GM12873 (cell line): ENCODE measurements at regions not wholly inside any gene's neighbourhood (a gene's known extent, or its start where the extent isn't known, plus 50 kb on each side); places are given as distances from the start of the nearest gene placed in this dataset.

Experiments used
- TF ChIP-seq, protein P1 (sequence below): IDR thresholded peaks from 2 replicates; pipeline ENCODE4 v1.5.1; 2012; ENCODE audit warnings: low read depth, mild to moderate bottlenecking, moderate library complexity, low read length, control low read depth; ENCODE audit not compliant: insufficient read depth; ENCODE audit errors: missing control alignments

DNA sequence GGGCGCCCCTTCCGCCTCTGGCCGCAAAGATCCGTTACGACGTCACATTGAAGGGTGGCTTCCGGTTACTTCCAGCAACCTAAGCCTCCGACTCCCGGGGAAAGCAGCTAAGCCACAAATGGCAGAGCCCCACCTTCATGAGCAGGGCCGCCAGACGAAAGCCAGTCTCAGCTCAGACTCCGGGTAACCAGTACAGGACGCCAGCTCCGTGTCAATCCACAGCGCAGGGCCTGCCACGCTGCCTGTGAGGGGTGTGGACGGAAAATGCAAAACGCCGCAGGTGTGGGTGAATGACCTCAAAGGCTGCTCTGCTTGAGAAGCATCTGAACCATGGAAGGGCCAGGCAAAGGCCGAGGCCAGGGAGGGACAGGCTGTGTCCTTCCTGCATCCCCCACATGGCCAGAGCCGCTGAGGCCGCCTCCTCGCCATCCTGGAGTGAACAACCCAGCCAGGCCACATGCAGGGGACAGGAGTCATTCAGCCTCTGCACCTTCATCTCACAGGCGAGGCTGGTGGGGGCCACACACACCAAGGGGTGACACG is 53.5 kb upstream of the PPP2R2D start:
- TF ChIP-seq, protein P1, sequence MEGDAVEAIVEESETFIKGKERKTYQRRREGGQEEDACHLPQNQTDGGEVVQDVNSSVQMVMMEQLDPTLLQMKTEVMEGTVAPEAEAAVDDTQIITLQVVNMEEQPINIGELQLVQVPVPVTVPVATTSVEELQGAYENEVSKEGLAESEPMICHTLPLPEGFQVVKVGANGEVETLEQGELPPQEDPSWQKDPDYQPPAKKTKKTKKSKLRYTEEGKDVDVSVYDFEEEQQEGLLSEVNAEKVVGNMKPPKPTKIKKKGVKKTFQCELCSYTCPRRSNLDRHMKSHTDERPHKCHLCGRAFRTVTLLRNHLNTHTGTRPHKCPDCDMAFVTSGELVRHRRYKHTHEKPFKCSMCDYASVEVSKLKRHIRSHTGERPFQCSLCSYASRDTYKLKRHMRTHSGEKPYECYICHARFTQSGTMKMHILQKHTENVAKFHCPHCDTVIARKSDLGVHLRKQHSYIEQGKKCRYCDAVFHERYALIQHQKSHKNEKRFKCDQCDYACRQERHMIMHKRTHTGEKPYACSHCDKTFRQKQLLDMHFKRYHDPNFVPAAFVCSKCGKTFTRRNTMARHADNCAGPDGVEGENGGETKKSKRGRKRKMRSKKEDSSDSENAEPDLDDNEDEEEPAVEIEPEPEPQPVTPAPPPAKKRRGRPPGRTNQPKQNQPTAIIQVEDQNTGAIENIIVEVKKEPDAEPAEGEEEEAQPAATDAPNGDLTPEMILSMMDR, result no peak

DNA sequence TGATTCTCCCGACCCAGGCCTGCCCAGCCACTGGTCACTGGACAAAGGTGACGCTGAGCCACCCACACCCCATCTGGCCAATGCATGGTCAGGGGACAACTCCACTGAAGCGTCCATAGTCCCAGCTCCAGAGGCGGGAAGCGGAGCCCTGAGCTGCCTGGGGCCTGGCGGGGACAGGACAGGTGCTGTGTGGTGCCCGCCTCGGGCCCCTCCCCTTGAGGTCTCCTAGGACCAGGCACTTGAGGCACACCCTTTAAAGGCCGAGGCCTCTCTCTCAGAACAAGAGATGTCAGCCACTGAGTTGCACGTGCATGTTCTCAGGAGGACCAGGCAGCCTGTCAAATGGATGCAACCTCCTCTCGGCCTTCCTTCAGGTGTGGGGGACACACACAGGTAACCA is 52.5 kb upstream of the PPP2R2D start:
- TF ChIP-seq, protein P1, result no peak

DNA sequence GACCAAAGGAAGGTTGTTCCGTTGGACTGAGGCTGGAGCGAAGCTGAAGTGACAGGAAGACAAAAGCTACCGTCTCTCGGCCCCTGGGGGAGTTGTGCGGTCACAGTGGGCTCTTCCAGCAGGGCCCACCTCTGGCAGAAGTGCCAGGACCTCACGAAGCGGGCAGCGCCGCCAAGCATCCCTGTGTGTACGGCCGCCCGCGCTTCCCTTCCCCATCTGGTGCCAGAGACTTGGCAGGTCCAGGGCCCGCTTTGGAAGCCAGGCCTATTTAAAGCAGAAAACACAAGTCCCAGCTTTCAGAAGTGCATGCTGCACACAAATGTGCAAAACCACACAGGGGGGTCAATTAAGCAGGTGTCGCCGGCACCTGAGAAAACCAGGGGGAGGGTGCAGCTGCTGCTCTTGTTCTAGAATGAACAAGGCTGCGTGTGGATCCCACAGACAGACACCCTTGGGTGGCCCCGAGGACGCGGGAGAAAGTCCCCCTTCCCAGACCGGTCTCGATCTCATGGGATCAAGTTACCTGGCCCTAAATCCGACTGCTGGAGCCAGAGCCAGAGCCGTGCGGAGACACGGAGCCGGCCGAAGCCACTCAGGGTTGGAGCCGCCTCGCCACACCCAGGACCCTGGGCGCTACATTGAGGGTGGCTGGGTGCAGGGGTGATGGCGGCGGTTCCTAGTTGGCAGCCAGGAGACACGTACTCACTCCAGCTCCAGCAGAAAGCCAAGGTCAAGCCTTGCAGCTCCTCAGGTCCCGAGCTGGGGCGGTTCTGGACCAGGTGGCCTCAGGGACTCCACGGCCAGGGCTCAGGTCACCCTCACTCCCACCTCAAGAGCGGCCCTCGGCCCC is 51.8 kb upstream of the PPP2R2D start:
- TF ChIP-seq, protein P1, result no peak

DNA sequence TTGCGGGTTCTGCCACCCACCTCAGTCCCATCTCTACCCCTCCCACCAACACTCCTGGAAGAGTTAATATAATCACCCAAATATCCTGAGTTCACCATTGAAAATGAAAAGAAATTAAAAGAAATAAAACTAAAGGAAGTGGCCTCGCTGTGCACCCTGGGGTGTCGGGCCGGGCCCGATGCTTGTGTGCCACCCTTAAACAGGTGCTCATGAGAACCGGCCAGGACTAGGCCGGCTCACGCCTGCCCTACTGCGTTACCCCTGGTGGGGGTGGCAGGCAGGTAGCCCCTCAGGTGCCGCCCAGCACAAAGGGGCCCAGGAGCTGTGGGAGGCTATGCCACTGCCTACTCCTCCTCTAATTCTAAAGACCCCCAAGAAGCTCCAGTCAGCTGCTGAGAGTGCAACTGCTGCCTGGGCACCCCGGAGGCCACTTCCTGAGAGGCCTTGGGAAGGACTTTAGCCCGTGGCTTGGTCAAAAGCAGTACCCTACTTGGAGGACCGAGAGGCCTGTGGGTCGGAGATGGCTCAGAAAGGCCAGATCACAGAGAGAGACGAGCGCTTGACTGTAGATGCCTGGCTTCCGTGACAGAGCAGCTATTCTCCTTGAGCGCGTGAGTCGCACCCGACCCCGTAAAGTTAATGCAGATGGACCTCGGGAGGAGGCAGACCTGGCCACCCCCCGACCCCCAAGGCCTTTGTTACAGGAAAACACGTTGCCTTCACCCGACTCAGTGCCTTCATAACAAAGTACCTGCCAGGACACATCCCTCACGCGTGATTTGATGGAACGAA is 51.0 kb upstream of the PPP2R2D start:
- TF ChIP-seq, protein P1, result no peak

DNA sequence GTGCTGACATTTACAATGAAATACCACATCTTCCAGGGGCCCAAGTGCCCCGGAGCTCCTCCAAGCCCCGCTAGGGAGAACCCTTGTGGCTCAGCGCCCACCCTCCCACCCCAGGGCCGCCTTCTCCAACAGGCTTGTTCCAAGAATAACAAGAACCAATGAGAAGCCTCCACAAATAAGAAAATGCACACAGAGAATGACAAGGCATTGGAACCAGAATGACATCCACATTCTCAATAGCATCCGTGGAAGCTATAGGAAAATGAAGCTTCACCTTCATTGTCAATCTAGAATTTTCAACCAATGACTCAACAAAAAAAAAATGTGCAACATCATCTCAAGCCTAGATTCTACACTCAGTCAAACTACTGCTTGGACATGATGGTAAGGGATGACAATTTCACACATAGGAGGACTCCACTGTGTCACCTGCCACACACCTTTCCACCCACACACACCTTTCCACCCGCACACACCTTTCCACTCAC is 50.4 kb upstream of the PPP2R2D start:
- TF ChIP-seq, protein P1, result no peak
